Activated CD8-positive, alpha-beta T cell treated with anti-CD3 and anti-CD28 coated beads for 36 hours (primary cell): ENCODE measurements at regions not wholly inside any gene's neighbourhood (a gene's known extent, or its start where the extent isn't known, plus 50 kb on each side); places are given as distances from the start of the nearest gene placed in this dataset.

ENCODE experiments used
- ATAC-seq: fragments of 200-7000 bp; cut with Tn5 transposase; one replicate; pipeline ENCODE4 v1.10.0; 2021; ENCODE audit warnings: mild to moderate bottlenecking, moderate library complexity
- CTCF ChIA-PET: fragments of 350-600 bp; sonication (Branson Sonifier 250); formaldehyde crosslinking; loops from one replicate; lab custom pipeline; 2021; ENCODE audit warnings: antibody characterized with exemption; lab: Charles Lee
- POLR2A ChIA-PET: fragments of 350-600 bp; sonication (Branson Sonifier 250); formaldehyde crosslinking; loops from one replicate; lab custom pipeline; 2021; ENCODE audit warnings: antibody characterized with exemption; lab: Charles Lee
- DNase-seq: peaks from one replicate; pipeline ENCODE4 v3.0.0-alpha.2; 2020
- H3K27ac Mint-ChIP-seq: one replicate; pipeline ENCODE4 v1.8.0; 2021; ENCODE audit warnings: mild to moderate bottlenecking, mixed read lengths
- H3K27me3 Mint-ChIP-seq: one replicate; pipeline ENCODE4 v1.8.0; 2021; ENCODE audit warnings: mixed read lengths
- H3K36me3 Mint-ChIP-seq: one replicate; pipeline ENCODE4 v1.8.0; 2021; ENCODE audit warnings: low read depth, mixed read lengths
- H3K4me1 Mint-ChIP-seq: one replicate; pipeline ENCODE4 v1.8.0; 2021; ENCODE audit warnings: low read depth, mixed read lengths
- H3K4me3 Mint-ChIP-seq: one replicate; pipeline ENCODE4 v1.8.0; 2021; ENCODE audit warnings: mild to moderate bottlenecking, moderate library complexity, mixed read lengths
- H3K9me3 Mint-ChIP-seq: one replicate; pipeline ENCODE4 v1.8.0; 2021; ENCODE audit warnings: mixed read lengths
- intact Hi-C: fragments of 100-400 bp; cut with micrococcal nuclease; formaldehyde crosslinking; loops from one replicate; pipeline ENCODE4 v1.10.0; 2022
- TF ChIP-seq, protein P1 (sequence below): fragments of 200-600 bp; IDR thresholded peaks from one replicate; pipeline ENCODE4 v1.8.0; 2022; ENCODE audit warnings: antibody characterized with exemption, mild to moderate bottlenecking

- ChIA-PET CTCF (no interaction called here), POLR2A (no interaction called here)
- intact Hi-C loops: no loop called here
- Mint-ChIP-seq H3K9me3 (no peaks in the 10 kb centered on the region), H3K27ac (no peak overlapping the region), H3K27me3 (no peaks in the 10 kb centered on the region), H3K4me3 (no peak overlapping the region), H3K4me1 (no peaks in the 10 kb centered on the region), H3K36me3 (no peaks in the 10 kb centered on the region)
- ATAC-seq (no peak), DNase-seq (no peak)
- TF ChIP-seq, protein P1, sequence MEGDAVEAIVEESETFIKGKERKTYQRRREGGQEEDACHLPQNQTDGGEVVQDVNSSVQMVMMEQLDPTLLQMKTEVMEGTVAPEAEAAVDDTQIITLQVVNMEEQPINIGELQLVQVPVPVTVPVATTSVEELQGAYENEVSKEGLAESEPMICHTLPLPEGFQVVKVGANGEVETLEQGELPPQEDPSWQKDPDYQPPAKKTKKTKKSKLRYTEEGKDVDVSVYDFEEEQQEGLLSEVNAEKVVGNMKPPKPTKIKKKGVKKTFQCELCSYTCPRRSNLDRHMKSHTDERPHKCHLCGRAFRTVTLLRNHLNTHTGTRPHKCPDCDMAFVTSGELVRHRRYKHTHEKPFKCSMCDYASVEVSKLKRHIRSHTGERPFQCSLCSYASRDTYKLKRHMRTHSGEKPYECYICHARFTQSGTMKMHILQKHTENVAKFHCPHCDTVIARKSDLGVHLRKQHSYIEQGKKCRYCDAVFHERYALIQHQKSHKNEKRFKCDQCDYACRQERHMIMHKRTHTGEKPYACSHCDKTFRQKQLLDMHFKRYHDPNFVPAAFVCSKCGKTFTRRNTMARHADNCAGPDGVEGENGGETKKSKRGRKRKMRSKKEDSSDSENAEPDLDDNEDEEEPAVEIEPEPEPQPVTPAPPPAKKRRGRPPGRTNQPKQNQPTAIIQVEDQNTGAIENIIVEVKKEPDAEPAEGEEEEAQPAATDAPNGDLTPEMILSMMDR: no peak
These were observed 70.1 kb upstream of the CCSER1 start for GRCh38 chr4:90057091-90057490.

- intact Hi-C loops: no loop called here
- H3K27me3 Mint-ChIP-seq: no peaks in the 10 kb centered on the region
- CTCF ChIA-PET: no interaction called here
- POLR2A ChIA-PET: no interaction called here
- no peaks in the 10 kb centered on the region for H3K4me1 Mint-ChIP-seq
- DNase-seq: no peak
- H3K9me3 Mint-ChIP-seq: no peaks in the 10 kb centered on the region
- H3K36me3 Mint-ChIP-seq: no peaks in the 10 kb centered on the region
- no peak for ATAC-seq
- no peak overlapping the region for H3K4me3 Mint-ChIP-seq
- TF ChIP-seq, protein P1: no peak
- H3K27ac Mint-ChIP-seq: no peak overlapping the region
These were observed 67.2 kb upstream of the CCSER1 start for GRCh38 chr4:90060039-90060438.

GRCh38 chr4:90061881-90062280 is 65.3 kb upstream of the CCSER1 start:
- ChIA-PET POLR2A (no interaction called here), CTCF (no interaction called here)
- Mint-ChIP-seq H3K4me3 (no peak overlapping the region), H3K36me3 (no peaks in the 10 kb centered on the region), H3K27me3 (no peaks in the 10 kb centered on the region), H3K27ac (no peak overlapping the region), H3K4me1 (no peaks in the 10 kb centered on the region), H3K9me3 (no peaks in the 10 kb centered on the region)
- no peak for DNase-seq
- TF ChIP-seq, protein P1: no peak
- intact Hi-C loops: no loop called here
- no peak for ATAC-seq

- ATAC-seq: no peak
- Mint-ChIP-seq H3K4me1 (no peaks in the 10 kb centered on the region), H3K36me3 (no peaks in the 10 kb centered on the region), H3K27me3 (peaks cover 3% of the 10 kb centered on the region), H3K9me3 (peaks cover 2% of the 10 kb centered on the region), H3K27ac (no peak overlapping the region), H3K4me3 (no peak overlapping the region)
- ChIA-PET CTCF (no interaction called here), POLR2A (no interaction called here)
- intact Hi-C loops: no loop called here
- no peak for DNase-seq
- TF ChIP-seq, protein P1: no peak
These were observed 63.0 kb upstream of the CCSER1 start for GRCh38 chr4:90064196-90064595.

DNA sequence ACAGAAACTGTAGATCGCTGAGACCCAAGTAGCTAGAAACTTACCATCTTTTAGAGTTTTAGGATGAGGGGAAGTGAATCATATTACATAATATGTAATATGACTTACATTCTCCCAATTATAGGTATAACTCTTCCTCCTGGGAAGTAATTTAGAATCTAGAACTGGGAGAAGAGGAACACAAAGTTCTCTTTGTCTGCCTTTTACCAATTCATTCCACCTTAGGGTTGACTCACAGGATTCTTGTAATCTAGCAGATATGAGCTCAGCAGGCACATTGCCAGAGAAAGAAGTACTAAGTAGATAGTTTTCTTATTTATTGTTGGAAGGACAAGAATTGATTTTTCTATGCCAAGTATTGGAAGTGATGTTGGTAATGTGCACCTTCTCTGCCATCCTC is 58.0 kb upstream of the CCSER1 start:
- POLR2A ChIA-PET: no interaction called here
- Mint-ChIP-seq H3K36me3 (no peaks in the 10 kb centered on the region), H3K4me1 (no peaks in the 10 kb centered on the region), H3K9me3 (peaks cover 2% of the 10 kb centered on the region), H3K27me3 (peaks cover 7% of the 10 kb centered on the region), H3K4me3 (no peak overlapping the region), H3K27ac (no peak overlapping the region)
- DNase-seq: no peak
- ATAC-seq: no peak
- intact Hi-C loops: no loop called here
- CTCF ChIA-PET: no interaction called here
- TF ChIP-seq, protein P1: no peak
